Panc1 (cell line): ENCODE measurements at regions not wholly inside any gene's neighbourhood (a gene's known extent, or its start where the extent isn't known, plus 50 kb on each side); places are given as distances from the start of the nearest gene placed in this dataset.

Experiments
- ATAC-seq: fragments of 200-7000 bp; cut with Tn5 transposase; 2 replicates; pipeline ENCODE4 v1.9.1; 2020; ENCODE audit warnings: mild to moderate bottlenecking, moderate library complexity
- BruUV-seq: library from RNA; stranded (reverse); fragments of 400-500 nt; replicated peaks from 2 replicates; lab custom pipeline; 2021; lab: Mats Ljungman, UMichigan
- CTCF ChIA-PET: fragments of 300-600 bp; sonication (Branson Sonifier 250); formaldehyde crosslinking; loops from one replicate; lab custom pipeline; 2022; ENCODE audit warnings: antibody characterized with exemption; lab: Charles Lee
- POLR2A ChIA-PET: fragments of 300-600 bp; sonication (Branson Sonifier 250); formaldehyde crosslinking; loops from one replicate; lab custom pipeline; 2022; ENCODE audit warnings: antibody characterized with exemption; lab: Charles Lee
- DNase-seq: peaks from one replicate; pipeline ENCODE4 v3.0.0-alpha.2; 2010; ENCODE audit warnings: low read depth, low spot score
- H3K27ac ChIP-seq: 2 replicates; pipeline ENCODE4 v1.5.1; 2011; ENCODE audit warnings: mild to moderate bottlenecking, low read length, inconsistent platforms
- H3K27me3 ChIP-seq: fragments of 200-500 bp; sonication (Bioruptor generic); 2 replicates; pipeline ENCODE4 v1.6.0; 2014; ENCODE audit warnings: low read length, inconsistent platforms; ENCODE audit not compliant: control insufficient read depth, insufficient read depth
- H3K36me3 ChIP-seq: fragments of 200-500 bp; sonication (Bioruptor generic); 2 replicates; pipeline ENCODE4 v1.5.1; 2014; ENCODE audit warnings: inconsistent platforms, mild to moderate bottlenecking, low read length, moderate library complexity; ENCODE audit not compliant: control insufficient read depth, insufficient read depth
- H3K4me1 ChIP-seq: 2 replicates; pipeline ENCODE4 v1.5.1; 2011; ENCODE audit warnings: inconsistent platforms, mild to moderate bottlenecking, low read length, moderate library complexity; ENCODE audit not compliant: control insufficient read depth, insufficient read depth
- H3K4me3 ChIP-seq, 2 experiments: 2 replicates each; pipeline ENCODE4 v1.5.1; 2011 to 2012; ENCODE audit warnings: low read depth in 2 of 2, low read length in 2 of 2, mild to moderate bottlenecking in 2 of 2, inconsistent platforms in 1 of 2, moderate library complexity in 1 of 2
- H3K9me3 ChIP-seq: fragments of 200-500 bp; sonication (Bioruptor generic); 2 replicates; pipeline ENCODE4 v1.5.1; 2014; ENCODE audit warnings: low read depth, mild to moderate bottlenecking, inconsistent platforms, low read length, moderate library complexity; ENCODE audit not compliant: control insufficient read depth, insufficient read depth
- CTCF ChIP-seq: fragments of 450-650 bp; IDR thresholded peaks from 2 replicates; pipeline ENCODE4 v1.5.1; 2017; ENCODE audit warnings: mild to moderate bottlenecking
- POLR2AphosphoS5 ChIP-seq: IDR thresholded peaks from 2 replicates; pipeline ENCODE4 v1.6.1; 2012; ENCODE audit warnings: mild to moderate bottlenecking, low read depth, low read length, moderate library complexity
- REST ChIP-seq, 2 experiments: IDR thresholded peaks; 2 replicates each; pipeline ENCODE4 v1.6.1; 2011 to 2012; ENCODE audit warnings: low read depth in 2 of 2, control low read depth in 1 of 2, low read length in 1 of 2, mild to moderate bottlenecking in 1 of 2, moderate library complexity in 1 of 2; ENCODE audit not compliant: insufficient read depth in 1 of 2
- SIN3A ChIP-seq: IDR thresholded peaks from 2 replicates; pipeline ENCODE4 v1.6.1; 2012; ENCODE audit warnings: low read depth, mild to moderate bottlenecking, low read length, moderate library complexity, borderline replicate concordance; ENCODE audit not compliant: insufficient read depth
- TCF7L2 ChIP-seq: IDR thresholded peaks from 2 replicates; pipeline ENCODE4 v1.6.1; 2011; ENCODE audit warnings: mild to moderate bottlenecking, low read depth, low read length, inconsistent platforms
- in situ Hi-C: cut with HindIII; loops from 2 replicates; pipeline ENCODE4 v1.10.0; 2016; ENCODE audit warnings: low sequenced_read_pairs, low pct_unique_long_range_greater_than_20kb
- intact Hi-C: fragments of 100-400 bp; cut with micrococcal nuclease; formaldehyde crosslinking; loops from one replicate; pipeline ENCODE4 v1.10.0; 2022; ENCODE audit not compliant: unreplicated experiment

GRCh38 chr13:40375489-40376171 lies 290.8 kb downstream of the FOXO1 start:
- CTCF ChIA-PET: no interaction called here
- no TSS peak for BruUV-seq
- H3K27ac ChIP-seq: no peak overlapping the region
- H3K4me3 ChIP-seq: no peak overlapping the region
- ATAC-seq (no peak), DNase-seq (no peak)
- POLR2A ChIA-PET: no interaction called here
- in situ Hi-C loops: no loop called here
- intact Hi-C loops: no loop called here
- no peaks in the 10 kb centered on the region for H3K36me3 ChIP-seq
- no peak for TF ChIP-seq TCF7L2
- no peak for TF ChIP-seq CTCF
- TF ChIP-seq SIN3A: no peak
- TF ChIP-seq REST (IDR thresholded peaks at IDR 0.05; ENCODE audit: insufficient read depth in 1 of 2, low read depth in 2 of 2, low read length in 1 of 2): no peak
- no peak for TF ChIP-seq POLR2AphosphoS5
- no peaks in the 10 kb centered on the region; the same call in 1 of the 2 replicates for H3K4me1 ChIP-seq
- H3K9me3 ChIP-seq: no peaks in the 10 kb centered on the region
- no peaks in the 10 kb centered on the region for H3K27me3 ChIP-seq

- no TSS peak for BruUV-seq
These were observed 290.1 kb downstream of the FOXO1 start for GRCh38 chr13:40376296-40376849.

More at GRCh38 chr13:40376296-40376849, 290.1 kb downstream of the FOXO1 start:
- no peak overlapping the region for H3K4me3 ChIP-seq
- in situ Hi-C loops (no loop called here), intact Hi-C loops (no loop called here)
- no peaks in the 10 kb centered on the region for H3K9me3 ChIP-seq
- ATAC-seq (no peak), DNase-seq (no peak)
- no peak for TF ChIP-seq REST (IDR thresholded peaks at IDR 0.05; ENCODE audit: insufficient read depth in 1 of 2, low read depth in 2 of 2, low read length in 1 of 2)
- no peaks in the 10 kb centered on the region for H3K27me3 ChIP-seq
- no peaks in the 10 kb centered on the region; the same call in 1 of the 2 replicates for H3K4me1 ChIP-seq
- ChIA-PET POLR2A (no interaction called here), CTCF (no interaction called here)
- no peaks in the 10 kb centered on the region for H3K36me3 ChIP-seq
- no peak overlapping the region for H3K27ac ChIP-seq
